COR-L47 (cell line): ENCODE measurements at regions not wholly inside any gene's neighbourhood (a gene's known extent, or its start where the extent isn't known, plus 50 kb on each side); places are given as distances from the start of the nearest gene placed in this dataset.
"Not testable (repeated sequence)": the region's sequence is repeated elsewhere in the genome, so short reads cannot be mapped to it uniquely, and the experiment has no call there.

Experiments used
- DNase-seq: peaks from one replicate; lab custom pipeline; 2025; lab: John Stamatoyannopoulos, UW

DNA sequence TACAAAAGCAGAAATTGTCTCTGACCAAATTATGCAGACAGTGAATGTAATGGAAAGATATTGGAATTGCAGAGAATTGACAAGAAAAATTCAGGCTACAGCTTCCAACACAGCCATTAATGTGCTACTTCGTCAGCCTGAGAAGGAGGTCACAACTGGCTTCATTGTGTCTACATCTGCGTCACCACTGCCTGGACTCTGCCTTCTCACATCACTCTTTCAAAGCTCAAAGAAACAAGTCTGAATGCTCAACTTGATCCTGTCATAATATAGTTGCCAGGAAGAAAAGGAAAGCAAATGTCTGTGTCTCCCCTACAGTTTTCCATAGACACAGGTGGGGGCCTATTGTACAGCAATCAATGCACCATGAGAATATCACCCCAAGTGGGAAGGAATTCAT, 806.5 kb upstream of the CDH10 start:
- DNase-seq = no peak

DNA sequence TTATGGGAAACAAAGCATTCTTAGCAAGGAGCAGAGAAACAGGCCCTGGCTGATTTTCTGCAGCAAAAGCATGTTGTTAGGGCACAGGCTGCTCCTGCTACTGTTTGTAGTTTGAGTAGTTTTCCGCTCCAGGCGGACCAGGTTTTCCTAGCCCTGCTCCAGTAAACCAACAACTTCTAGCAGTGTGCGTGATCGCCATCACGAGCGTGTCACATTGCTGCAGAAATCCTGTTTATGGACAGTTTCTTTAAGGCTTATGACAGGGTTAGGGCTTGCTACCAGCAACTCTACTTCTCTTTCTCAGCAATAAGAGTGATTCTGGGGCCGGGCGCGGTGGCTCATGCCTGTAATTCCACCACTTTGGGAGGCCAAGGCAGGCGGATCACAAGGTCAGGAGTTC, 803.9 kb upstream of the CDH10 start:
- DNase-seq = no peak

- no peak for DNase-seq
These were observed 803.4 kb upstream of the CDH10 start for GRCh38 chr5:25448190-25448621.

- not testable (repeated sequence) for DNase-seq
These were observed 801.3 kb upstream of the CDH10 start for GRCh38 chr5:25446061-25446420.

- not testable (repeated sequence) for DNase-seq
These were observed 800.7 kb upstream of the CDH10 start for GRCh38 chr5:25445381-25446060.

- no peak for DNase-seq
These were observed 799.9 kb upstream of the CDH10 start for GRCh38 chr5:25444697-25445096.

DNA sequence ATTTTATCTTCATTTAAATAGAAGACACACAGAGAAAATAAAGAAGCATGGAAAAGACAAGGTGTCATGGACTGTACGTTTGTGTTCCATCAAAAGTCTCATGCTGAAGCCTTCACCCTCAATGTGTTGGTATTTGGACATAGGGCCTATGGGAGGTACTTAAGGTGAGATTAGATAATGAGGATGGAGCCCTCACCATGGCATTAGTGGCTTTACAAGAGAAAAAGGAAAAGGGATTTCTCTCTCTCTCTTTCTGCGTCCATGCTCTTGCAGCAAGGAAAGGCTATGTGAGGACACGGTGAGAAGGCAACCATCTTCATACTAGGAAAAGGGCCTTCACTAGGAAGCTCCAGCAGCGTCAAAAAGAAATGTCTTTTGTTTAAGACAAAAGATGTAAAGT, 797.0 kb upstream of the CDH10 start:
- DNase-seq = no peak

DNA sequence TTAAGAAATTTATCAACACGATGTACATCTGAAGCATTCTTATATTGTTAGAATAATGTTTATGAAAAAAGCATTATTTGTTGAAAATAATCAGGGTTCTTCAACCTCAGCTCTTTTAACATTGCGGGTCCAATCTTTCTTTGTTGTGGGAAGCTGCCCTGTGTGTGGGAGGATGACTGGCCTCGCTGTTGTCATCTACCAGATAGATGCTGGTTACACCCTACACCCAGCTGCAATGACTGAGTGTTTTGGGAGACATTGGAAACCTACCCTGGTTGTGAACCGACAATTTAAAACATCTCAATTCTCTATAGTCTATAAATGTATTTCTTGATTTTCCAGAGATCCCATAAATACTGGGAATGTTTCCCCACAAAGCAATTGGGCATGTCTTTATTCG, 794.2 kb upstream of the CDH10 start:
- DNase-seq = no peak

DNA sequence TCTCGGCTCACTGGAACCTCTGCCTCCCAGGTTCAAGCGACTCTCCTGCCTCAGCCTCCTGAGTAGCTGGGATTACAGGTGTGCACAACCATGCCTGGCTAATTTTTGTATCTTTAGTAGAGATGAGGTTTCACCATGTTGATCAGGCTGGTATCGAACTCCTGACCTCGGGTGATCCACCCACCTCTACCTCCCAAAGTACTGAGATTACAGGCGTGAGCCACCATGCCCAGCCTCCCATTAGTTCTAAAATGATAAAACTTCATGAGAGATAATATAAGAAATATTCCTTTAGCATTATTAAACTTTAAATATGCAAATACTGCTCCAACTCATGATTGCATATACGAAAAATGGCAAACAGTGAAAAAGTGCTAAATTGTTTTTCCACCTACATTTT, 793.6 kb upstream of the CDH10 start:
- DNase-seq = not testable (repeated sequence)

DNA sequence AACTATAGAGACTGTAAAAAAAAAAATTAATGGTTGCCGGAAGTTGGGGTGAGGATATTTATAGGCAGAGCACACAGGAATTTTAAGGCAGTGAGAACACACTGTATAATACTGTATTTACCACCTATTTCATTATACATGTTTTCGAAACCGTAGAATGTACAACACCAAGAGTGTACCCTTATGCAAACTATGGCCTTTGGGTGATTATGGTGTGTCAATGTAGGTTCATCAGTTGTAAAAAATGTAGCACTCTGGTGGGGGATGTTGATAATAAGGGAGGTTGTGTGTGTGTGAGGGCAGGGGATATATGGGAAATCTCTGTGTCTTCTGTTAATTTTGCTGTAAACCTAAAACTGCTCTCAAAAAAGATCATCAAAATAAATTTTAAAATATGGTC, 791.7 kb upstream of the CDH10 start:
- DNase-seq = no peak

- no peak for DNase-seq
These were observed 791.1 kb upstream of the CDH10 start for GRCh38 chr5:25435882-25436281.

DNA sequence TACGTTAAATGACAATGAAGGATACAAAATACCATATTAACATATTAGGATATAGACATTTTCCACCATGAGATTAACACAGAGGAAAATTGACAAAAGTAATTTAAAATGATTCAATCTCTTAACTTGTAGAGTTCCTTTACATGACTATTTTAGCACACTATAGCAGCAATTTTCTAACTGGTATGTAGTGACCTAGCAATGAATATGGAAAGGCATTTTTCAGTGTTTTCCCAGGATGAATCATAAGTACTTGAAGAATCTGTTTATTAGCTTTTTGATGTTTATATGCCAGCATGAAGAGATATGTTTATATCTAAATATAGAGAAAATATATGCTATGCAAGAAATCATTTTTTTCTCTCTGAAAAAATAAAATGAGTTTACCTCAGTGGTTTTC, 782.5 kb upstream of the CDH10 start:
- DNase-seq = no peak

DNA sequence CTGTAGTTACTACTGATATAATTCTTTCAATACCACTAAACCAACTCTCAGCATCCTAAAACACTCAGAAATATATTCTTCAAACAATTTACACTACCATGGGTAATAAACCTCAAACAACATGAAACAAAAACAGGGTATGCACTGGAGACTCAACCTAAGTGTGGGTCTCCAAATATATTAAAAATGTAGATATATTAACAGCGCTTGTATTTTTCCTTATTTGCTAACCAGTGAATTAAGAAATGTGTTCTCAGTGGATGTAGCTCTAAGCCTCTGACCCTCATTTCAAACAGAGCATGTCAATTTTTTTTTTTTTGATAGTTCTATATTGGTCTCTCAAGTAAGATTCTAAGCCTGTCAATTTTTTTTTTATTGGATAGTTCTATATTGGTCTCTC, 778.5 kb upstream of the CDH10 start:
- DNase-seq = no peak

DNA sequence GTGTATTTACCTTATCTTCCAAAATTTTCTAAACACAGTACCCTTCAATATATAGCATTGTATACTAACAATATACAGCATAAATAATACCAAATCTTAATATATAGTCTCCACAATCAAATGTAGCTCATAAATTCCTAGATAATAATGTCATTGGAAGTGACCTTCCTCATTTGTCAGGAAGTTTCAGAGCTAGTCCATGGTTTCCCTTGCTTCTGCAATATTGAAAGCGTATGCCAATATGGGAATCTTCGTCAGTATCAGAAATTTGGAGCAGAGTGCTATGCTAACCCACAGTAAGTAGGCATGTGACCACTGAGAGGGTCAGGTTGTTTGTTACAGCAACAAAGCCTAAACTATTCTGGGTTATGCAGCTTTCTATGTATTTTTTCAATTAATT, 774.9 kb upstream of the CDH10 start:
- no peak for DNase-seq

DNA sequence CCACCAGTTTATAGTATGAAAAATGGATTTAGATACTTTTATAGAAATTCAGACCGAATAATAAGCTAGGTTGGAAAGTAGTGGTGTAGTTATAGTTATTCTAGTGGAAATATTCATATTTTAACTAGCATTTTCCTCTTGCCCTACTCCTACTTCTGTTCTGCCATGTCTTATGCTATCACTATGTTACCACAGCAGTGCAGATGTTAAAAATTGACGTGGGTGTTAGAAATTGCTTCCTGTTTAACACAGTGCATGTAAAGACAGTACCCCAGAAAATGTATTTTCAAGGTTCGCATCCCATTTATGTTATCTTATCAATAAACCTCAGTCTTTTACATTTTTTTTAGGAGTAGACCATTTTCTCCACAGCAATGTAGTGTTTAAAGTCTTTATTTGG, 774.2 kb upstream of the CDH10 start:
- no peak for DNase-seq

DNA sequence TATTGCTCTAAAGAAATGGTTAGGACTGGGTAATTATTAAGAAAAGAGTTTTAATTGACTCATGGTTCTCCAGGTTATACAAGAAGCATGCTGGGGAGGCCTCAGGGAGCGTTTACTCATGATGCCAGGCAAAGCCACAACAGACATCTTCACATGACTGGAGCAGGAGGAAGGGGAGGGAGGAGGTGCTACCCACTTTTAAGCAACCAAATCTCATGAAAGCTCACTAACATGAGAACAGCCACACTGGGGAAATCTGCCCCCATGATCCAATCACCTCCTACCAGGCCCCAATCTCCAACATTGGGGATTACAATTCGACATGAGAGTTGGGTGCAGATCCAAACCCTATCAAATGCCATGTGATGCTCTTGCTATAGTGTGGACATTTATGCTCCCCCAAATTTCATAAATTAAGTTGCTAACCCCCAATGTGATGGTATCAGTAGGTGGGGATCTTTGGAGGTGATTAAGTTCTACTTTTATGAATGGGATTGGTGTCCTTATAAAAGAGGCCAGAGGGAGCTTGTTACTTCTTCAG, 773.6 kb upstream of the CDH10 start:
- no peak for DNase-seq

DNA sequence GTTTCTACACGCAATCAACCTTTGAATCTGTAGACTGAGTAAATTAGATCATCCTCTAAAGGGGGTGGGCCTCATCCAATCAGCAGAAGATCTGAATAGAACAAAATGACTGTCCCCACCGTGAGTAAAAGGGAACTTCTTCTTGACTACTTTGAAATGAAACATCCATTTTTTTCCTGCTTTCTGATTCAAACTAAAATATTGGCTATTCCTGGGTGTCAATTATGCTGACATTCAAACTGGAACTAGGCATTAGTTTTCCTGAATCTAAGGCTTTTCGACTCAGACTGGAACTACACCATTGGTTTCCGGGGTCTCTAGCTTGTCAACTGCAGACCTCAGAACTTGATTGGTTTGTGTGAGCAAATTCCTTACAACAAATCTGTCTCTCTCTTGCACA, 772.2 kb upstream of the CDH10 start:
- no peak for DNase-seq

DNA sequence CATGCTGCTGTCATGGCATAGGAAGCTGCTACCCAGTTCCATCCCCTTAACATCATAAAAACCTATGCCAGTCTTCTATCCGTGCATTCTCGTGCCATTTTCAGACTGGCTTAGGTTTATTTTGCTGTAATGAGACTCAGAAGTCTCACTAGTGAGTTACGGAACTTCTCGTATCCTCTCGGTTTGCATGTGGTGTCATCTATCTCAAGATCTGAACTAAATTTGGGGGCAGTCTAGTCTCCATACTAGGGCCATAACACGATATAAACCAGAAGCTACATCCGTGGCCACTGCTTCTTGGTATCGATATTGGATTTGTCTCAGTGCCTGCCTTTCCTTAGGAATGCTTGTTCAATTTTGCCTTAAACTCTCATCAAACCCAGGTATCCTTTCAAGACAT, 771.2 kb upstream of the CDH10 start:
- no peak for DNase-seq

DNA sequence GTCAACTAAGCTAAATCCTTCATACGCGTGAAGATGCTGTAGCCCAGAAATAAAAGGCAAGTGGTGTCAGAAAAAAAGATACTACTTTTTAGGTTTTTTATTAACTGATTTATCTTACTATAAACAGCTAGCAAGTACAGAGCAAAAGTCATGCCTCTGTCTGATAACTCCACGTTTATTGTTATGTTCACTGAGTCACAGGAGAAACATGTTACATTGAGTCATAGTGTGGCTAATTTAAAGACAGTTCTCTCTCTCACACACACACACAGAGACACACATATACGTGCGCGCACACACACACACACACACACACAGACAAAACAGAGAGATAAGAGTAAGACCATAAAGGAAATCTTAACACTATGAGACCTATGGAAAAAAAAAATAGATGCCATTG, 770.0 kb upstream of the CDH10 start:
- DNase-seq = no peak

GRCh38 chr5:25412116-25412661, 767.4 kb upstream of the CDH10 start:
- DNase-seq = no peak

DNA sequence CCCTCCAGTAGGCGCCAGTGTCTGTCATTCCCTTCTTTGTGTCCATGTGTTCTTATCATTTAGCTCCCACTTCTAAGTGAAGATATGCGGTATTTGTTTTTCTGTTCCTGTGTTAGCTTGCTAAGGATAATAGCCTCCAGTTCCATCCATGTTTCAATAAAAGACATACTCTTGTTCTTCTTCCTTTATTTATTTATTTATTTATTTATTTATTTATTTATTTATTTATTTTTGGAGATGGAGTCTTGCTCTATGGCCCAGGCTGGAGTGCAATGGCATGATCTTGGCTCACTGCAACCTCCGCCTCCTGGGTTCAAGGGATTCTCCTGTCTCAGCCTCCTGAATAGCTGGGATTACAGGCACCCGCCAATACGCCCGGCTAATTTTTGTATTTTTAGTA, 762.6 kb upstream of the CDH10 start:
- DNase-seq = not testable (repeated sequence)

GRCh38 chr5:25405850-25406249, 761.1 kb upstream of the CDH10 start:
- no peak for DNase-seq

- DNase-seq = no peak
These were observed 755.2 kb upstream of the CDH10 start for GRCh38 chr5:25399878-25400480.

DNA sequence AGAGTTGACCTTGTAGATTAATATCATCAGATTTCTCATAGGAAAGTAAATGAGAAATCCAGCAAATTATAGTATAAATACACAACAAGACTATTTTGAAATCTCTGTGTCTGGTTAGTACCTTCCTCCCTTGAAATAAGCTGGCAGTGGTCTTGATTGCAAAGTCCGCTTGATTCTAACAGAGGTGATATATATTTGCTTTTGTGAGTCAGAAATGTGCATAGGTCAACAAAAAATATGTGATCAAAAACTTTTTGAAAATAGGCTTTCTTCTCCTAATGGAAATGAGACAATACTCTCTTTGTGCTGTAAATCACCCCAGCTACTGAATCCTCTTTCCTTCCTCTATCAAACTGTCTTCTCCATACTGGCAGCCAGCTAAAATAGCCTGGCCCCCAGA, 749.2 kb upstream of the CDH10 start:
- DNase-seq = no peak
